NT2/D1 (cell line): ENCODE measurements at regions not wholly inside any gene's neighbourhood (a gene's known extent, or its start where the extent isn't known, plus 50 kb on each side); places are given as distances from the start of the nearest gene placed in this dataset.

ENCODE experiments used
- YY1 ChIP-seq: IDR thresholded peaks from 2 replicates; pipeline ENCODE4 v1.6.1; 2011; ENCODE audit not compliant: insufficient read length, insufficient read depth
- ZNF274 ChIP-seq: IDR thresholded peaks from 2 replicates; pipeline ENCODE4 v1.6.1; 2011; ENCODE audit warnings: mild to moderate bottlenecking, low read depth, low read length

DNA sequence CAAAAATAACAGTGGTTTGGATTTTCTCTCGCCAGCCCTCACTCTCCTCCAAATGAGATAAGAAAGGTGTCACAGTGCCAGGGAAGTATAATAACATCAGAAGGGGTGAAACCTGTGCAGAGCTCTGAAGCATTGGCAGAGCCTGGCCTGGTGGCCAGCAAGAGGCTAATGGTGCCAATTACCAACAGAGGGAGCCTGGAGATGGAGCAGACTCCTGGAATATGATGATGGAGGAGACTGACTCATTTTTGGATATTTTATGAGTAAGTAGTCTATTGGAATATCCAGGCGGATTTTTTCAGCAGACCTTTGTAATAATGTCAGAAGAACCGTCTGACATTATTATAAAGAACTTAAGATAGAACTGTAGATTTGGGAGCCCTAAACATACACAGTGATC lies 442.6 kb upstream of the MARCKS start:
- TF ChIP-seq ZNF274, result no peak
- no peak for TF ChIP-seq YY1
